HEK293 (cell line): ENCODE measurements at regions not wholly inside any gene's neighbourhood (a gene's known extent, or its start where the extent isn't known, plus 50 kb on each side); places are given as distances from the start of the nearest gene placed in this dataset.

Experiments
- CTCF ChIA-PET: fragments of 350-600 bp; formaldehyde crosslinking; extraction: SDS; loops from one replicate; lab custom pipeline; 2021; ENCODE audit warnings: antibody characterized with exemption; lab: Yijun Ruan, JAX
- POLR2A ChIA-PET: fragments of 300-600 bp; formaldehyde crosslinking; extraction: SDS; loops from one replicate; lab custom pipeline; 2020; ENCODE audit warnings: antibody characterized with exemption, inconsistent platforms; lab: Yijun Ruan, JAX
- H3K27ac ChIP-seq: fragments of 200-500 bp; sonication (Bioruptor generic); 2 replicates; pipeline ENCODE4 v1.5.1; 2014; ENCODE audit warnings: low read depth, low read length, control low read depth, inconsistent platforms; ENCODE audit errors: extremely low read depth
- H3K36me3 ChIP-seq, 2 experiments: fragments of 200-500 bp in 1 of 2; sonication (Bioruptor generic) in 1 of 2; 1 replicate in 1 of 2; 2 replicates in 1 of 2; pipeline ENCODE4 v1.5.1; 2014 to 2017; ENCODE audit warnings: inconsistent platforms in 2 of 2, low read length in 2 of 2; ENCODE audit not compliant: control insufficient read depth in 2 of 2, insufficient read depth in 1 of 2
- H3K4me1 ChIP-seq: fragments of 200-500 bp; sonication (Bioruptor generic); 2 replicates; pipeline ENCODE4 v1.5.1; 2014; ENCODE audit warnings: mild to moderate bottlenecking, low read length, inconsistent platforms; ENCODE audit not compliant: control insufficient read depth, insufficient read depth
- H3K4me3 ChIP-seq: 2 replicates; pipeline ENCODE4 v1.5.1; 2011; ENCODE audit warnings: low read depth, mild to moderate bottlenecking, control low read depth, low read length, moderate library complexity
- H3K9me3 ChIP-seq: fragments of 200-500 bp; sonication (Bioruptor generic); 2 replicates; pipeline ENCODE4 v1.5.1; 2014; ENCODE audit warnings: low read depth, low read length, inconsistent platforms; ENCODE audit not compliant: control insufficient read depth, insufficient read depth
- AEBP2 ChIP-seq: fragments of 450-650 bp; formaldehyde crosslinking; IDR thresholded peaks from 2 replicates; pipeline ENCODE4 v1.5.1; 2016; ENCODE audit warnings: missing biosample characterization, missing genetic modification characterization, borderline replicate concordance
- HIC1 ChIP-seq: fragments of 450-650 bp; formaldehyde crosslinking; IDR thresholded peaks from 2 replicates; pipeline ENCODE4 v1.5.1; 2016; ENCODE audit warnings: missing biosample characterization, missing genetic modification characterization
- PRDM10 ChIP-seq: fragments of 450-650 bp; formaldehyde crosslinking; IDR thresholded peaks from 2 replicates; pipeline ENCODE4 v1.5.1; 2016; ENCODE audit warnings: missing biosample characterization, missing genetic modification characterization
- SETDB1 ChIP-seq: IDR thresholded peaks from one replicate; pipeline ENCODE4 v1.6.1; 2017; ENCODE audit warnings: mild to moderate bottlenecking, low read length, moderate library complexity, mixed read lengths; ENCODE audit not compliant: insufficient read length
- SP3 ChIP-seq: fragments of 450-650 bp; formaldehyde crosslinking; IDR thresholded peaks from 2 replicates; pipeline ENCODE4 v1.5.1; 2016; ENCODE audit warnings: missing biosample characterization, missing genetic modification characterization
- ZNF112 ChIP-seq: fragments of 450-650 bp; formaldehyde crosslinking; IDR thresholded peaks from 2 replicates; pipeline ENCODE4 v1.5.0; 2017; ENCODE audit warnings: missing biosample characterization, missing genetic modification characterization
- ZNF138 ChIP-seq: fragments of 450-650 bp; formaldehyde crosslinking; IDR thresholded peaks from 2 replicates; pipeline ENCODE4 v1.5.1; 2016; ENCODE audit warnings: missing biosample characterization, missing genetic modification characterization, borderline replicate concordance
- ZNF174 ChIP-seq: fragments of 450-650 bp; formaldehyde crosslinking; IDR thresholded peaks from 2 replicates; pipeline ENCODE4 v1.5.0; 2017; ENCODE audit warnings: missing biosample characterization, mild to moderate bottlenecking, missing genetic modification characterization
- ZNF223 ChIP-seq: fragments of 450-650 bp; formaldehyde crosslinking; IDR thresholded peaks from 2 replicates; pipeline ENCODE4 v1.5.1; 2016; ENCODE audit warnings: missing biosample characterization, missing genetic modification characterization
- ZNF292 ChIP-seq: fragments of 450-650 bp; formaldehyde crosslinking; IDR thresholded peaks from 2 replicates; pipeline ENCODE4 v1.5.1; 2016; ENCODE audit warnings: low read depth, missing biosample characterization, missing genetic modification characterization, borderline replicate concordance
- ZNF335 ChIP-seq: fragments of 450-650 bp; formaldehyde crosslinking; conservative IDR thresholded peaks from 2 replicates; pipeline ENCODE4 v1.5.1; 2016; ENCODE audit warnings: missing biosample characterization, missing genetic modification characterization
- ZNF354C ChIP-seq: fragments of 450-650 bp; formaldehyde crosslinking; IDR thresholded peaks from 2 replicates; pipeline ENCODE4 v1.5.1; 2016; ENCODE audit warnings: missing biosample characterization, missing genetic modification characterization, low read depth, borderline replicate concordance
- ZNF530 ChIP-seq: fragments of 450-650 bp; formaldehyde crosslinking; IDR thresholded peaks from 2 replicates; pipeline ENCODE4 v1.5.1; 2016; ENCODE audit warnings: low read depth, missing biosample characterization, missing genetic modification characterization
- ZNF561 ChIP-seq: fragments of 450-650 bp; IDR thresholded peaks from 2 replicates; pipeline ENCODE4 v1.5.1; 2018; ENCODE audit warnings: missing biosample characterization, missing genetic modification characterization, borderline replicate concordance
- ZNF624 ChIP-seq: fragments of 450-650 bp; formaldehyde crosslinking; IDR thresholded peaks from 2 replicates; pipeline ENCODE4 v1.5.1; 2017; ENCODE audit warnings: missing biosample characterization, missing genetic modification characterization
- ZNF639 ChIP-seq: fragments of 450-650 bp; formaldehyde crosslinking; IDR thresholded peaks from 2 replicates; pipeline ENCODE4 v1.5.1; 2016; ENCODE audit warnings: missing biosample characterization, missing genetic modification characterization
- ZNF677 ChIP-seq: fragments of 450-650 bp; IDR thresholded peaks from 2 replicates; pipeline ENCODE4 v1.5.0; 2018; ENCODE audit warnings: missing biosample characterization, mild to moderate bottlenecking, missing genetic modification characterization, moderate library complexity
- ZNF792 ChIP-seq: fragments of 450-650 bp; formaldehyde crosslinking; IDR thresholded peaks from 2 replicates; pipeline ENCODE4 v1.5.1; 2016; ENCODE audit warnings: missing biosample characterization, missing genetic modification characterization
- ZSCAN16 ChIP-seq: fragments of 450-650 bp; formaldehyde crosslinking; IDR thresholded peaks from 2 replicates; pipeline ENCODE4 v1.5.1; 2016; ENCODE audit warnings: missing biosample characterization, missing genetic modification characterization
- ZSCAN23 ChIP-seq: fragments of 450-650 bp; formaldehyde crosslinking; IDR thresholded peaks from 2 replicates; pipeline ENCODE4 v1.5.1; 2016; ENCODE audit warnings: missing biosample characterization, missing genetic modification characterization

GRCh38 chr1:55938376-55938850 is 641.0 kb downstream of the PLPP3 start (continued):
- no peak for TF ChIP-seq ZSCAN23 (tag by site-specific recombination)

GRCh38 chr1:55937840-55938375 is 641.5 kb downstream of the PLPP3 start:
- Histone ChIP-seq H3K4me1 (no peaks in the 10 kb centered on the region), H3K9me3 (no peaks in the 10 kb centered on the region), H3K27ac (no peak overlapping the region), H3K36me3 (no peaks in the 10 kb centered on the region), H3K4me3 (no peak overlapping the region)
- ChIA-PET CTCF (no interaction called here), POLR2A (no interaction called here)
- no peak for TF ChIP-seq ZNF624
- TF ChIP-seq SETDB1: no peak
- no peak for TF ChIP-seq ZSCAN16
- TF ChIP-seq ZNF223 (tag by site-specific recombination): no peak
- TF ChIP-seq SP3 (tag by site-specific recombination): no peak
- TF ChIP-seq ZNF292: no peak
- no peak for TF ChIP-seq AEBP2 (tag by site-specific recombination)
- no peak for TF ChIP-seq ZNF639
- no peak for TF ChIP-seq ZNF677 (tag by site-specific recombination)
- no peak for TF ChIP-seq ZNF530 (tag by site-specific recombination)
- no peak for TF ChIP-seq ZNF174
- TF ChIP-seq HIC1 (tag by site-specific recombination): no peak
- TF ChIP-seq ZNF335 (tag by site-specific recombination): no peak
- no peak for TF ChIP-seq ZNF354C (tag by site-specific recombination)
- TF ChIP-seq ZNF561 (tag by site-specific recombination): no peak
- no peak for TF ChIP-seq ZNF792 (tag by site-specific recombination)
- TF ChIP-seq ZNF138 (tag by site-specific recombination): no peak
- no peak for TF ChIP-seq PRDM10
- TF ChIP-seq ZNF112: no peak
